NT2/D1 (cell line): ENCODE measurements at regions not wholly inside any gene's neighbourhood (a gene's known extent, or its start where the extent isn't known, plus 50 kb on each side); places are given as distances from the start of the nearest gene placed in this dataset.
"Not testable (repeated sequence)": the region's sequence is repeated elsewhere in the genome, so short reads cannot be mapped to it uniquely, and the experiment has no call there.

Experiments used
- DNase-seq: peaks from one replicate; pipeline ENCODE4 v3.0.0-alpha.2; 2011; ENCODE audit warnings: low read depth, low spot score
- H3K27me3 ChIP-seq: 2 replicates; pipeline ENCODE4 v1.6.0; 2011; ENCODE audit warnings: mild to moderate bottlenecking; ENCODE audit not compliant: insufficient read length, insufficient read depth
- H3K36me3 ChIP-seq: 2 replicates; pipeline ENCODE4 v1.6.1; 2011; ENCODE audit warnings: mild to moderate bottlenecking, low read length, mixed read lengths; ENCODE audit not compliant: insufficient read depth, insufficient read length
- H3K4me1 ChIP-seq: 2 replicates; pipeline ENCODE4 v1.5.1; 2011; ENCODE audit not compliant: insufficient read depth, insufficient read length
- H3K4me3 ChIP-seq: 2 replicates; pipeline ENCODE4 v1.5.1; 2011; ENCODE audit warnings: low read depth; ENCODE audit not compliant: insufficient read length
- H3K9ac ChIP-seq: 2 replicates; pipeline ENCODE4 v1.6.0; 2011; ENCODE audit warnings: low read depth; ENCODE audit not compliant: insufficient read length
- H3K9me3 ChIP-seq: 2 replicates; pipeline ENCODE4 v1.5.1; 2011; ENCODE audit warnings: mild to moderate bottlenecking, low read length; ENCODE audit not compliant: insufficient read depth
- SUZ12 ChIP-seq: IDR thresholded peaks from 2 replicates; pipeline ENCODE4 v1.6.1; 2011; ENCODE audit not compliant: insufficient read length, insufficient read depth; ENCODE audit errors: extremely low read depth
- YY1 ChIP-seq: IDR thresholded peaks from 2 replicates; pipeline ENCODE4 v1.6.1; 2011; ENCODE audit not compliant: insufficient read length, insufficient read depth
- ZNF274 ChIP-seq: IDR thresholded peaks from 2 replicates; pipeline ENCODE4 v1.6.1; 2011; ENCODE audit warnings: mild to moderate bottlenecking, low read depth, low read length

GRCh38 chr2:192407692-192408091, 213.0 kb upstream of the TMEFF2 start:
- TF ChIP-seq YY1 (no peak), SUZ12 (no peak), ZNF274 (no peak)
- no peak overlapping the region for H3K4me3 ChIP-seq
- H3K4me1 ChIP-seq: no peaks in the 10 kb centered on the region
- no peak overlapping the region for H3K9ac ChIP-seq
- H3K36me3 ChIP-seq: no peaks in the 10 kb centered on the region
- DNase-seq: no peak
- H3K27me3 ChIP-seq: no peaks in the 10 kb centered on the region
- no peaks in the 10 kb centered on the region for H3K9me3 ChIP-seq

GRCh38 chr2:192398236-192398635, 203.5 kb upstream of the TMEFF2 start:
- no peak overlapping the region for H3K9ac ChIP-seq
- H3K27me3 ChIP-seq: no peaks in the 10 kb centered on the region
- no peak for DNase-seq
- H3K4me1 ChIP-seq: no peaks in the 10 kb centered on the region
- TF ChIP-seq SUZ12: no peak
- TF ChIP-seq YY1: no peak
- no peak for TF ChIP-seq ZNF274
- no peak overlapping the region for H3K4me3 ChIP-seq
- no peaks in the 10 kb centered on the region for H3K9me3 ChIP-seq
- no peaks in the 10 kb centered on the region for H3K36me3 ChIP-seq

DNA sequence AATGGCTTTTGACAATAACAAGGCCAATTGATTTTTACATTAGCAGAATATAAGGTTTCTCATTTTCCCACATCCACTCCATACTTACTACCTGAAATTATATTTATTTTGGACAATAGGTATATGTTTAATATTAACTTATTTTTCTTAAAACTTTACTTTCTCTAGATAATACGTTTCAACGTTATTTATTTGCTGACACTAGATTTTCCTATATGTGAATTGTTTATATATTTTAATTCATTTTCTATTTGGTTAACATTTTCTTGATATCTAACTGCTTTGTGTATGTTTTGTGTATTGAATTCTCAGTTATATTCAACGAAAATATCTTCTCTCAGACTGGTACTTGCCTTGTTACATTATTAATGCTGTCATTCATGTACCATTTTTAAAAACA, 199.9 kb upstream of the TMEFF2 start:
- Histone ChIP-seq H3K36me3 (no peaks in the 10 kb centered on the region), H3K27me3 (no peaks in the 10 kb centered on the region)

DNA sequence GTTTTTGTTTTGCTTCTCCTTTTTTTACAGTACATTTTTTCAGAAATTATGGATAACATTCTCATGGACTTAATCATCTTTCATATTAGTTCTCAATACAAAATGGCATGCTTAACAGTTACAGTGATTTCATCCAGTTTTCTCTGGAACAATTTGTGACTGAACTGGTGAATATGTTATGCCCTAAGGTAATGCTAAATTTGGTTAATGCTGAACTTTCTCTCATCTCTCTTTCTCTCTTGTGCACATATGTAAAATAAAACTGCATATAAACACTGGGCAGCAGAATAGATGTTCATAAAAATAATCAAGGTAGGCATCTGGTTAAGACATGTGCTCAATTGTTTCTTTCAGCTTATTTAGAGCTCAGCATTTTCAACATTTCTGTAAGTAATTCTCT, 196.3 kb upstream of the TMEFF2 start:
- Histone ChIP-seq H3K27me3 (no peaks in the 10 kb centered on the region), H3K4me1 (no peaks in the 10 kb centered on the region), H3K9ac (no peak overlapping the region), H3K4me3 (no peak overlapping the region), H3K36me3 (no peaks in the 10 kb centered on the region), H3K9me3 (no peaks in the 10 kb centered on the region)
- TF ChIP-seq SUZ12 (no peak), ZNF274 (no peak), YY1 (no peak)
- no peak for DNase-seq

More for the DNA sequence above, 199.9 kb upstream of the TMEFF2 start:
- Histone ChIP-seq H3K4me3 (no peak overlapping the region), H3K9me3 (no peaks in the 10 kb centered on the region), H3K9ac (no peak overlapping the region), H3K4me1 (no peaks in the 10 kb centered on the region)
- no peak for TF ChIP-seq SUZ12
- no peak for DNase-seq

DNA sequence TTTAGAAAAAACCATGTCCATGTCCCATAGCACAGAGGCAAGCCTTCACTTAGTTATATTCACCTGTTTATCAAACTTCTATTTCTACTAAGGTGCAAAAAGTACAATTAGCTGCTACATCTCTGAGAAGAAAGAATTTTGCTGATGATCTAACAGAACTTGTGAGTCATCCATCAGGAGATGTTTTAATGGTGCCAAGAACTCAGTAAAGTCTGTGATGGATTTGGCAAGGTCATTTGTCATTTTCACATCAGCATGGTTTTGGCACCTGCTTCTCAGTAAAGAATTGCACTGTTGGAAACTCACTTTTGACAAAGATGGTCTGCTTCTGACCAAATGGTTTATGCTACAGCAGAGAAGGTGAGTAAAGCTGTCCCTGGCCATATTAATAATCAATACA, 195.7 kb upstream of the TMEFF2 start:
- Histone ChIP-seq H3K4me1 (no peaks in the 10 kb centered on the region), H3K9ac (no peak overlapping the region), H3K36me3 (no peaks in the 10 kb centered on the region), H3K4me3 (no peak overlapping the region), H3K9me3 (no peaks in the 10 kb centered on the region), H3K27me3 (no peaks in the 10 kb centered on the region)
- TF ChIP-seq ZNF274: no peak
- TF ChIP-seq YY1: no peak
- TF ChIP-seq SUZ12: no peak
- no peak for DNase-seq

GRCh38 chr2:192384191-192384590, 189.5 kb upstream of the TMEFF2 start:
- not testable (repeated sequence) for DNase-seq, H3K4me1 ChIP-seq, H3K36me3 ChIP-seq, H3K9me3 ChIP-seq, H3K4me3 ChIP-seq, H3K9ac ChIP-seq, H3K27me3 ChIP-seq

DNA sequence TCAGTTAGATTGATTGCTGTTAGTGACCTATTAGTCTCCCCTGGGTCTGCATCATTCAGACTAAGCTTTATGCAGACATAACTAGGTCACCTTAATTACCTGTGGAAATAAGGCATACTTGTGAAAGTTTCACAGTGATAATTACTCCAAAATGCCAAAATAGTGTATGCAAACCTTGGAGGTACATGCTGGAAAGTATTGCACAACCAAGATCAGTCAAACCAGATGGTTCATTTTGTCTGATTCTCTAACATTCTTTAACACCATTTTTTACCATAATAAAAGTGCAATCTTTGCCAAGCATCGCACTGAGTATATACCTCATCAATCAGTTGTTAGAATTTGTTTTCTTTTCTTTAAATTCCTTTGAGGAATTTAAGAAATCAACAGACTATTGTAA, 186.3 kb upstream of the TMEFF2 start:
- Histone ChIP-seq H3K9me3 (no peaks in the 10 kb centered on the region), H3K9ac (no peak overlapping the region), H3K27me3 (no peaks in the 10 kb centered on the region), H3K4me3 (no peak overlapping the region), H3K36me3 (no peaks in the 10 kb centered on the region), H3K4me1 (no peaks in the 10 kb centered on the region)
- TF ChIP-seq YY1: no peak
- no peak for TF ChIP-seq ZNF274
- no peak for TF ChIP-seq SUZ12
- DNase-seq: no peak

GRCh38 chr2:192379736-192380135, 185.0 kb upstream of the TMEFF2 start:
- TF ChIP-seq YY1 (no peak), ZNF274 (no peak), SUZ12 (no peak)
- DNase-seq: no peak

More at GRCh38 chr2:192379736-192380135, 185.0 kb upstream of the TMEFF2 start:
- H3K4me3 ChIP-seq: no peak overlapping the region
- H3K9me3 ChIP-seq: no peaks in the 10 kb centered on the region
- no peaks in the 10 kb centered on the region for H3K4me1 ChIP-seq
- H3K27me3 ChIP-seq: no peaks in the 10 kb centered on the region
- no peaks in the 10 kb centered on the region for H3K36me3 ChIP-seq
- H3K9ac ChIP-seq: no peak overlapping the region
